NCI-H748 (cell line): ENCODE measurements at regions not wholly inside any gene's neighbourhood (a gene's known extent, or its start where the extent isn't known, plus 50 kb on each side); places are given as distances from the start of the nearest gene placed in this dataset.
"Not testable (repeated sequence)": the region's sequence is repeated elsewhere in the genome, so short reads cannot be mapped to it uniquely, and the experiment has no call there.

Source experiments
- DNase-seq: peaks from one replicate; lab custom pipeline; 2025; ENCODE audit not compliant: unreplicated experiment; lab: John Stamatoyannopoulos, UW

GRCh38 chr12:46549527-46550265, 177.1 kb upstream of the SLC38A2 start:
- DNase-seq: no peak

- DNase-seq: no peak
These were observed 176.1 kb upstream of the SLC38A2 start for GRCh38 chr12:46548605-46549071.

DNA sequence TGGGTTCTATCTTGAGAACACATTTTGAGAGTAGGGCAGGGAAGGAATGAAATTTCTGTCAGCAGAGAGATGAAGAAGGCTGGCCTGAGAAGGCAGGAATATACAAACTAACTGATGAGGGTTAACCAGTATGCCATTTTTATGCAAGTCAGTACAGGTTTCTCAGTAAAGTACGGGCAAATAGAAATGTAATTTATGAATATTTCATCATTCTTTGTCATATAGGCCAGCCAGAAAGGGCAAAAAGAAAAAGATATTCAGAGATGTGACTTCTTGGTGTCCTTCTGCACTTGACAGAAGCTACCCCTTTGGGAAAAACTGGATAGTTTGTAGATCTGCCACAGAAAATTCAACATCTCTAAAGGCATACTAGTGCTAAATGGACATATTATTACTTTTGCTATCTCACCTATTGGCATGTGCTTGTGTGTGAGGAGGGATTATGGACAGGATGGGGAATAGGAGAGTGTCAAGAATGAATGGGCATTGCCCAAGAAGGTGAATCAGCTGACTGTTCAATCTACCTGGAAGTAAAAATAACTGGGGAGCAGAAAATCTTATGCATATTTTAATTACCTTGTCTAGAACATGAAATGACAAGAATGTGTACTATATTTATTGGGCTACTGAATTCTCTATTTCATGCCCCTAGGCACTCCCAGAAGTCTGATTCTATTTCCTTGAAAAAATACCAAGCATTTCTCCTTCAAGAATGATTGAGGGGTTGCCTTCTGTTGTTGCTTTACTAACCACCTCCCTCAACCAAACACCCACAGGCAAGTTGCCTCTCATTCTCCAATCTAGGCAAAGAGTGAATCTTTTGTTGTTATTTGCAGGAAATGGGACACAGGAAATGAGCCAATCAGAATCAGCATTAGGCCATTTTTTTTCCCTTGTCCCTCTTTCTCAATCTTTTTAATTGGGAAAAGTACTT, 175.1 kb upstream of the SLC38A2 start:
- DNase-seq: no peak

- DNase-seq: no peak
These were observed 174.2 kb upstream of the SLC38A2 start for GRCh38 chr12:46546634-46547273.

DNA sequence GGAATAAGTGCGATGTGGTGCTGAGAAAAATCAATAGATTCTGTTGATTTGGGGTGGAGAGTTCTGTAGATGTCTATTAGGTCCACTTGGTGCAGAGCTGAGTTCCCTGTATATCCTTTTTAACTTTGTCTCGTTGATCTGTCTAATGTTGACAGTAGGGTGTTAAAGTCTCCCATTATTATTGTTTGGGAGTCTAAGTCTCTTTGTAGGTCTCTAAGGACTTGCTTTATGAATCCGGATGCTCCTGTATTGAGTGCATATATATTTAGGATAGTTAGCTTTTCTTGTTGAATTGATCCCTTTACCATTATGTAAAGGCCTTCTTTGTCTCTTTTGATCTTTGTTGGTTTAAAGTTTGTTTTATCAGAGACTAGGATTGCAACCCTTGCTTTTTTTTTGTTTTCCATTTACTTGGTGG, 170.8 kb upstream of the SLC38A2 start:
- DNase-seq: not testable (repeated sequence)

DNA sequence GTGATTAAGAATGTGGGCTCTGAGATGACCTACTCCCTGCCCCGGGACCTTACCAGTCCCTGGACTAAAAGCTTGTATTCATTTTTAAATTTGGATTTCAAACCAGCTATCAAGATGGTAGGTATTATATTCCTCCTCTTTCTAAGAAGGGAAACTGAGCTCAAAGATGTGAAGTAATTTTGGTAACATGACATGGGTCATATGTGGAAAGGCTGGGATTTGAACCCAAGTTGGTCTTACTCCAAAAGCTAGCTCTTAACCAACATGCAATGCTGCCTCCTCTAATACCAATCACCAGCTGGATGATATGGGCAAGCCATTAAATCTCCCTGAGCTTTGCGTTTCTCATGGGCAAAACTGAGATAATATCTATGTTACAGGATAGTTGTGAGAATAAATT, 166.4 kb upstream of the SLC38A2 start:
- DNase-seq: no peak

- no peak for DNase-seq
These were observed 164.9 kb upstream of the SLC38A2 start for GRCh38 chr12:46537387-46537955.

- not testable (repeated sequence) for DNase-seq
These were observed 163.7 kb upstream of the SLC38A2 start for GRCh38 chr12:46536316-46536715.

- DNase-seq: no peak
These were observed 163.3 kb upstream of the SLC38A2 start for GRCh38 chr12:46535907-46536306.

DNA sequence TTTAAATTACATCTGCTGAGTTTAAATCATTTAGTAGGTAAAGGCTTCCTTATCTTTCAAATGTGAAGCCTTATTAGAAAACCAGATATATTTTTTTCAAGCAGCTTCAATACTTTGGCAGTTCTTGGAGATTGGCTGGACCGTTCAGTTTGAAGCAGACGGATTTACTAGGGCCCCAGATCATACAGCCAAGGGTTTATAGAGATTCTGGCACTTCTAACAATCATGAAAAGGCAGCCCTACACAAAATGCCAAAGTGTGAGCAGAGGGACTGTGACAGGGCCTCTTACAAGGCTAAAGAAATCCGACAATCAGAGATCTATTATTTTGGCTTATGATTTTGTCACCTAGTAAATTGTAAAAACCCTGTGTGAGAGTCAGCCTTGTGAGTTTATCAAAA, 162.8 kb upstream of the SLC38A2 start:
- DNase-seq: no peak

DNA sequence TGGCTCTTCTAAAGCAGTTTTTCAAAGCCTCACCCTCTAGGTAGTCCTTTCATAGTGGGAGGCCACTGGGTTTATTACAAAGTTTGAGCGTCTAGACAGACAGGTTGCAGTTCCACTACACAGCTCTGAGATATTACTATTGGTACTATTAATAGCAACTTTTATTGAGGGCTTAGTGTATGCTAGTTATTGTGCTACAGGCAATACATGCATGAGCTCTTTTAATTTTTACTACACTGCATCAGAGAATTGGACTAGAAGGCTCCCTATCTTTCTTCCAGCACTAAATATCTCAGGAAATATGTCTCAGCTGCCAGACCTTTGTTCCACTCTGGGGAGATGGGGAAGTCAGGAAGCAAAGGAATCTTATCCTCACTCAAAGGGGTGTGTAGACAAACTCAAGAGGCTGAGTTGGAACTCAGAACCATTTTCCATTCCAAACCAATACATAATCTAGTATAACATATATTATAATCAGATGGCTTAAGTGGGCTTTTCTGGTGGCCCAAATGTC, 161.8 kb upstream of the SLC38A2 start:
- no peak for DNase-seq

- no peak for DNase-seq
These were observed 161.2 kb upstream of the SLC38A2 start for GRCh38 chr12:46533723-46534122.

- DNase-seq: no peak
These were observed 159.2 kb upstream of the SLC38A2 start for GRCh38 chr12:46531804-46532203.

GRCh38 chr12:46531059-46531785, 158.6 kb upstream of the SLC38A2 start:
- DNase-seq: no peak

DNA sequence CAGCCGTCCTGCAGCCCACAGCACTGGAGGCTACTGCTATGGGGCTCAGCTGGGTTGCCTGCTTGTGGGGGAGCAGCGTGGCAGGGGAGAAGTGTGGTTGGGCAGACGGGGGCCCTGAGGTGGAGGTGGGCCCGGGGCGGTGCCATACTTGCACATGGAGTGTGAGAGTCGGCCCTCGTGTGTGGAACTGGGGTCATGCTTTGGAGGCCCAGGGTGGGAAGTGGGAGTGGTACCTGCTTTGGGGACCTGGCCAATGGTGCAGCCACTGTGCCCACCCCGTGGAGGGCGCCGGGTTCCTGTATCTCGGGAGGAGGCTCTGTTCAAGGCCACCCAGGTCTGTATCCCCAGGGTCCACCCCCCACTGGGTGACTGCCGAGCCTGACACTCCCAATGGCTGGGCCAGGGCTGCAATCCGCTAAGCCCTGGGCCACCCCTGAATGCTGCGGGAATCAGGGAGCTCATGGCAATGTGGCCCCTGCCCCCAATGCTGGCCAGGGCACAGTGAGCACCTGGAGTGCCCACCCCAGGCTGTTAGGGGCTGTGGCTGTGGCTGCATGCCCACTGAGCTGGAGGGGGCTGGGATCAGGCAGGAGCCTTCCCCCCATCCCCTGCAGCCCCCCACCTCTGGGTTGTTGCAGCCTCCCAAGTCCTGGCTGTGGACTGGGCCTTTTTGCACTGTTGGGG, 157.9 kb upstream of the SLC38A2 start:
- DNase-seq: no peak

- DNase-seq: no peak
These were observed 153.7 kb upstream of the SLC38A2 start for GRCh38 chr12:46526233-46526632.

- no peak for DNase-seq
These were observed 152.2 kb upstream of the SLC38A2 start for GRCh38 chr12:46524778-46525177.

DNA sequence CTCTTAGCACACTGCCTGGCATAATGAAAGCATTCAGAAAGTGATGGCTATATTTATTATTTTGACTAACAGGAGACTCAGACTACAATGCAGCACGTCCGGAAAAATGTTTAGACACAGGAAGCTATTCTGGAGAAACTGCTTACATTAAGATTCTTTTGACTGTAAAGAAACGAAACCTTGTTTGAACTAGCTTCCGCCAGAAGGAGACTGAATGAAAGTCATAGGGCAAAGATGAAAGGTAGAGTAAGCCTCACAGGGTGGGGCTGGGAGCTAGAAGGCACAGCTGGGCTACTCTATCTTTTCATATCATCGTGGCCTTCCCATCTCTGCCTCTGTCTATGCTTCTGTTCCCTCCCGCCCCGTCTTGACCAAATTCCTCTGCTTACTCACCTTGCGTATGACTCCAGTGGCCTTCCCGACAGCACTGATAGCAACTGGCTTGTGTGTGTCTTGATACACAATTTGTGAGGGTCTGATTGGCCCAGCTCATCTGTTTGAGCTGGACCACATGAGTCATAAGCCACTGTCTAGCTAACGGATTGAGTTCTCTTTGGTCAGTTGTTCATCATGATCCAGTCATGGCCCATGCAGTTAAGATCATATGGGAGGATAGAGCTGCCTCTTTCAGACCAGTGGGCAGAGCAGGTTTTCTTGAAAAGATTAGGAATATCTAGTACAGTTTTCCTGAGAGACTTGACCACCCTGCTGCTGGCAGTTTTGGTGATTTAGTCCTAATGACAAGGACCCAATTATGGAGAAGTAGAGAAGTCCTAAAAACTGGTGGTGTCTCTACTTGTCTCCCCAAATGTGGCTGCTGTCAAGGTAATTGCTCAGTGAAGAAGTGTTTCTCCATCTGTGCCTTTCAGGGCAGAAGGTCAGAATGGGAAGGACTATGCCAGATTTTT, 151.5 kb upstream of the SLC38A2 start:
- no peak for DNase-seq

DNA sequence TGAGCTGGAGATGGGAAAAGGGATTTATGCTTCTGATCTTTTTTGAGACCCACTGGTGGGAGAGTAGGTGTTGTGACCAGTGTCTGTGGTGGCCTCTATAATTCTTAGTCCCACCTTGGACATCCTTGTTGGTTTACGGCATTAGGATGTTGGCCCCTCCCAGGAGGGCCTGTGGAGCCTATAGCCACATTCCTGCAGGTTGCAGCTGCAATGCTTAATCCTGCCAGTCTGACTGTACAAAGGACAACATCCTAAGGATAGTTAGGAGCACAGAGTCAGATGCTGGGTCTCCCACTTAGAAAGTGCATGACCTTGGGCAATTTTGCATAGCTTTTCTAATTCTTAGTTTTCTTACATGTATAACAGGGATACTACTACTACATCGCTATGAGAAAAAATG, 150.9 kb upstream of the SLC38A2 start:
- DNase-seq: no peak
